GM12878 (cell line): ENCODE measurements at regions not wholly inside any gene's neighbourhood (a gene's known extent, or its start where the extent isn't known, plus 50 kb on each side); places are given as distances from the start of the nearest gene placed in this dataset.

Experiments
- ATAC-seq: fragments of 200-7000 bp; cut with Tn5 transposase; 3 replicates; pipeline ENCODE4 v1.9.1; 2020; ENCODE audit warnings: mild to moderate bottlenecking, moderate library complexity
- BruUV-seq: library from RNA; stranded (reverse); fragments of 400-500 nt; replicated peaks from 2 replicates; lab custom pipeline; 2021; lab: Mats Ljungman, UMichigan
- CTCF ChIA-PET: fragments of 300-600 bp; sonication (Branson Sonifier 250); formaldehyde crosslinking; extraction: SDS; loops from one replicate; lab custom pipeline; 2021; ENCODE audit warnings: inconsistent platforms; lab: Yijun Ruan, JAX
- POLR2A ChIA-PET: fragments of 350-600 bp; formaldehyde crosslinking; extraction: SDS; loops from one replicate; lab custom pipeline; 2021; ENCODE audit warnings: inconsistent platforms; lab: Charles Lee
- RAD21 ChIA-PET: fragments of 300-600 bp; sonication (Branson Sonifier 250); formaldehyde crosslinking; loops from one replicate; lab custom pipeline; 2023; ENCODE audit warnings: antibody characterized with exemption; ENCODE audit not compliant: unreplicated experiment; lab: Charles Lee
- SMC1A ChIA-PET: fragments of 300-600 bp; sonication (Branson Sonifier 250); formaldehyde crosslinking; loops from one replicate; lab custom pipeline; 2023; ENCODE audit not compliant: unreplicated experiment, uncharacterized antibody; lab: Charles Lee
- DNase-seq: peaks from one replicate; pipeline ENCODE4 v3.0.0-alpha.2; 2011; ENCODE audit warnings: low read depth, low spot score
- FAIRE-seq: peaks from 3 replicates; lab custom pipeline; 2011; peaks lifted over from hg19 to GRCh38; lab: Jason Lieb, UNC
- H2AFZ ChIP-seq: 2 replicates; pipeline ENCODE4 v1.6.0; 2011; ENCODE audit warnings: low read depth, low read length, control low read depth; ENCODE audit not compliant: control insufficient read depth
- H3K27ac ChIP-seq: 2 replicates; pipeline ENCODE4 v1.5.1; 2011; ENCODE audit warnings: control low read depth; ENCODE audit not compliant: control insufficient read depth, insufficient read depth
- H3K27me3 ChIP-seq, 2 experiments: replicated peaks in 1 of 2; 2 replicates each; pipeline versions ENCODE4 v1.6.0 to v1.6.1; 2011; ENCODE audit warnings: low read length in 1 of 2; ENCODE audit not compliant: control insufficient read depth in 2 of 2, insufficient read depth in 2 of 2
- H3K36me3 ChIP-seq, 2 experiments: 2 replicates each; pipeline ENCODE4 v1.5.1; 2011; ENCODE audit warnings: low read length in 1 of 2; ENCODE audit not compliant: control insufficient read depth in 2 of 2, insufficient read depth in 2 of 2
- H3K4me1 ChIP-seq: 2 replicates; pipeline ENCODE4 v1.6.1; 2011; ENCODE audit warnings: mild to moderate bottlenecking, low read length, moderate library complexity, mixed read lengths; ENCODE audit not compliant: control insufficient read depth, insufficient read depth
- H3K4me2 ChIP-seq: 2 replicates; pipeline ENCODE4 v1.6.0; 2011; ENCODE audit warnings: control low read depth; ENCODE audit not compliant: control insufficient read depth, insufficient read depth
- H3K4me3 ChIP-seq: fragments of 200-600 bp; sonication (generic); 2 replicates; pipeline ENCODE4 v1.5.1; 2016
- H3K79me2 ChIP-seq: 2 replicates; pipeline ENCODE4 v1.6.0; 2011; ENCODE audit warnings: low read length; ENCODE audit not compliant: control insufficient read depth, insufficient read depth
- H3K9ac ChIP-seq: 2 replicates; pipeline ENCODE4 v1.8.0; 2011; ENCODE audit warnings: low read length, control low read depth, mixed read lengths; ENCODE audit not compliant: control insufficient read depth, insufficient read depth
- H3K9me3 ChIP-seq: replicated peaks from 3 replicates; pipeline ENCODE4 v1.5.1; 2011; ENCODE audit warnings: mild to moderate bottlenecking, low read length; ENCODE audit not compliant: control insufficient read depth, insufficient read depth
- H4K20me1 ChIP-seq: 2 replicates; pipeline ENCODE4 v1.6.0; 2011; ENCODE audit not compliant: control insufficient read depth, insufficient read depth
- BHLHE40 ChIP-seq, 2 experiments: fragments of 450-650 bp in 1 of 2; IDR thresholded peaks; 2 replicates each; pipeline ENCODE4 v1.6.1; 2011 to 2017; ENCODE audit warnings: low read depth in 2 of 2, borderline replicate concordance in 1 of 2, improper control_type of control experiment in 1 of 2, low read length in 1 of 2, mild to moderate bottlenecking in 1 of 2
- CREM ChIP-seq: IDR thresholded peaks from 2 replicates; pipeline ENCODE4 v1.6.1; 2014; ENCODE audit warnings: antibody characterized with exemption, low read depth
- ESRRA ChIP-seq: IDR thresholded peaks from 2 replicates; pipeline ENCODE4 v1.6.1; 2012; ENCODE audit warnings: mild to moderate bottlenecking, low read length, improper control_type of control experiment
- FOXK2 ChIP-seq: fragments of 450-650 bp; IDR thresholded peaks from 2 replicates; pipeline ENCODE4 v1.6.1; 2017; ENCODE audit warnings: mild to moderate bottlenecking, moderate library complexity
- HDAC6 ChIP-seq: fragments of 200-600 bp; sonication (generic); IDR thresholded peaks from one replicate; pipeline ENCODE4 v1.8.0; 2017; ENCODE audit warnings: antibody characterized with exemption; ENCODE audit not compliant: unreplicated experiment
- IRF3 ChIP-seq: fragments of 450-650 bp; IDR thresholded peaks from 2 replicates; pipeline ENCODE4 v1.6.1; 2014; ENCODE audit warnings: mild to moderate bottlenecking
- MTA2 ChIP-seq: fragments of 450-650 bp; IDR thresholded peaks from 2 replicates; pipeline ENCODE4 v1.6.1; 2016; ENCODE audit warnings: low read depth, mild to moderate bottlenecking, moderate library complexity
- NFXL1 ChIP-seq: fragments of 450-650 bp; IDR thresholded peaks from 2 replicates; pipeline ENCODE4 v1.6.1; 2017; ENCODE audit warnings: antibody characterized with exemption, mild to moderate bottlenecking, borderline replicate concordance
- POLR2A ChIP-seq: IDR thresholded peaks from 2 replicates; pipeline ENCODE4 v1.6.1; 2011; ENCODE audit warnings: low read depth, mild to moderate bottlenecking, low read length
- RCOR1 ChIP-seq: conservative IDR thresholded peaks from 2 replicates; pipeline ENCODE4 v1.6.1; 2012; ENCODE audit warnings: low read depth, low read length, improper control_type of control experiment
- SMAD1 ChIP-seq: fragments of 450-650 bp; IDR thresholded peaks from 2 replicates; pipeline ENCODE4 v1.6.1; 2018; ENCODE audit warnings: mild to moderate bottlenecking, low read depth; ENCODE audit not compliant: partially characterized antibody
- STAT1 ChIP-seq: fragments of 450-650 bp; conservative IDR thresholded peaks from 2 replicates; pipeline ENCODE4 v1.6.1; 2014; ENCODE audit warnings: antibody characterized with exemption, mild to moderate bottlenecking
- TAF1 ChIP-seq: IDR thresholded peaks from 2 replicates; pipeline ENCODE4 v1.6.1; 2011; ENCODE audit warnings: mild to moderate bottlenecking, low read depth, low read length, borderline replicate concordance
- TCF3 ChIP-seq: IDR thresholded peaks from 2 replicates; pipeline ENCODE4 v1.6.1; 2012; ENCODE audit warnings: low read depth, mild to moderate bottlenecking, low read length, borderline replicate concordance; ENCODE audit not compliant: insufficient read depth
- ZNF274 ChIP-seq: IDR thresholded peaks from one replicate; pipeline ENCODE4 v1.8.0; 2011; ENCODE audit not compliant: insufficient read length, insufficient read depth
- ZNF687 ChIP-seq: fragments of 450-650 bp; IDR thresholded peaks from 2 replicates; pipeline ENCODE4 v1.6.1; 2017; ENCODE audit warnings: mild to moderate bottlenecking, moderate library complexity
- WGBS: methylation state at CpG from one replicate; pipeline ENCODE4 v1.1.6; 2016; ENCODE audit warnings: low lambda C conversion rate; ENCODE audit not compliant: insufficient replicate concordance, insufficient coverage; ENCODE audit errors: missing lambda C conversion rate; 5-methylcytosine and 5-hydroxymethylcytosine counted together
- in situ Hi-C: fragments of 300-500 bp; cut with MboI; formaldehyde crosslinking; loops from 9 replicates; pipeline ENCODE4 v1.14.3; 2018; ENCODE audit warnings: mixed read lengths
- intact Hi-C: fragments of 100-400 bp; cut with micrococcal nuclease; formaldehyde crosslinking; loops from one replicate; pipeline ENCODE4 v1.14.2; 2022; ENCODE audit not compliant: unreplicated experiment
- TF ChIP-seq, protein P1 (sequence below): fragments of 450-650 bp; IDR thresholded peaks from 2 replicates; pipeline ENCODE4 v1.6.1; 2017; ENCODE audit warnings: mild to moderate bottlenecking, moderate library complexity

GRCh38 chrX:142702749-142703148 lies 323.0 kb upstream of the SPANXN4 start:
- H3K4me3 ChIP-seq = no peak overlapping the region
- POLR2A ChIA-PET = no interaction called here
- WGBS = 2% methylated on average over 2 of the region's 2 CpGs
- in situ Hi-C loops = no loop called here
- H3K79me2 ChIP-seq = no peaks in the 10 kb centered on the region
- no peaks in the 10 kb centered on the region for H4K20me1 ChIP-seq
- ATAC-seq = no peak
- CTCF ChIA-PET = interaction anchor here (1.4 kb wide), 1 partner anchor 14 kb away, joined by 3 read pairs; no protein-coding TSS in a partner anchor
- FAIRE-seq = no peak
- H2AFZ ChIP-seq = no peak overlapping the region
- H3K36me3 ChIP-seq = no peaks in the 10 kb centered on the region
- SMC1A ChIA-PET = no interaction called here
- no peak overlapping the region for H3K4me2 ChIP-seq
- no peaks in the 10 kb centered on the region for H3K4me1 ChIP-seq
- H3K9ac ChIP-seq = no peak overlapping the region
- no TSS peak for BruUV-seq
- intact Hi-C loops = no loop called here
- TF ChIP-seq TAF1 (no peak), ZNF274 (no peak), CREM (no peak), MTA2 (no peak), IRF3 (no peak), POLR2A (no peak), BHLHE40 (IDR thresholded peaks at IDR 0.05; ENCODE audit: borderline replicate concordance in 1 of 2, low read depth in 2 of 2, low read length in 1 of 2) (no peak), STAT1 (no peak), TCF3 (no peak), ESRRA (no peak), NFXL1 (no peak), SMAD1 (no peak), ZNF687 (no peak), FOXK2 (no peak), HDAC6 (no peak), RCOR1 (no peak)
- TF ChIP-seq, protein P1, sequence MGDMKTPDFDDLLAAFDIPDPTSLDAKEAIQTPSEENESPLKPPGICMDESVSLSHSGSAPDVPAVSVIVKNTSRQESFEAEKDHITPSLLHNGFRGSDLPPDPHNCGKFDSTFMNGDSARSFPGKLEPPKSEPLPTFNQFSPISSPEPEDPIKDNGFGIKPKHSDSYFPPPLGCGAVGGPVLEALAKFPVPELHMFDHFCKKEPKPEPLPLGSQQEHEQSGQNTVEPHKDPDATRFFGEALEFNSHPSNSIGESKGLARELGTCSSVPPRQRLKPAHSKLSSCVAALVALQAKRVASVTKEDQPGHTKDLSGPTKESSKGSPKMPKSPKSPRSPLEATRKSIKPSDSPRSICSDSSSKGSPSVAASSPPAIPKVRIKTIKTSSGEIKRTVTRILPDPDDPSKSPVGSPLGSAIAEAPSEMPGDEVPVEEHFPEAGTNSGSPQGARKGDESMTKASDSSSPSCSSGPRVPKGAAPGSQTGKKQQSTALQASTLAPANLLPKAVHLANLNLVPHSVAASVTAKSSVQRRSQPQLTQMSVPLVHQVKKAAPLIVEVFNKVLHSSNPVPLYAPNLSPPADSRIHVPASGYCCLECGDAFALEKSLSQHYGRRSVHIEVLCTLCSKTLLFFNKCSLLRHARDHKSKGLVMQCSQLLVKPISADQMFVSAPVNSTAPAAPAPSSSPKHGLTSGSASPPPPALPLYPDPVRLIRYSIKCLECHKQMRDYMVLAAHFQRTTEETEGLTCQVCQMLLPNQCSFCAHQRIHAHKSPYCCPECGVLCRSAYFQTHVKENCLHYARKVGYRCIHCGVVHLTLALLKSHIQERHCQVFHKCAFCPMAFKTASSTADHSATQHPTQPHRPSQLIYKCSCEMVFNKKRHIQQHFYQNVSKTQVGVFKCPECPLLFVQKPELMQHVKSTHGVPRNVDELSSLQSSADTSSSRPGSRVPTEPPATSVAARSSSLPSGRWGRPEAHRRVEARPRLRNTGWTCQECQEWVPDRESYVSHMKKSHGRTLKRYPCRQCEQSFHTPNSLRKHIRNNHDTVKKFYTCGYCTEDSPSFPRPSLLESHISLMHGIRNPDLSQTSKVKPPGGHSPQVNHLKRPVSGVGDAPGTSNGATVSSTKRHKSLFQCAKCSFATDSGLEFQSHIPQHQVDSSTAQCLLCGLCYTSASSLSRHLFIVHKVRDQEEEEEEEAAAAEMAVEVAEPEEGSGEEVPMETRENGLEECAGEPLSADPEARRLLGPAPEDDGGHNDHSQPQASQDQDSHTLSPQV = no peak
- RAD21 ChIA-PET = no interaction called here
- no peaks in the 10 kb centered on the region for H3K27me3 ChIP-seq
- H3K9me3 ChIP-seq = no peaks in the 10 kb centered on the region
- DNase-seq = no peak
- H3K27ac ChIP-seq = no peak overlapping the region
